ENCODE measurements at regions not wholly inside any gene's neighbourhood (a gene's known extent, or its start where the extent isn't known, plus 50 kb on each side); places are given as distances from the start of the nearest gene placed in this dataset.
"Not testable (repeated sequence)": the region's sequence is repeated elsewhere in the genome, so short reads cannot be mapped to it uniquely, and the experiment has no call there.

DNA sequence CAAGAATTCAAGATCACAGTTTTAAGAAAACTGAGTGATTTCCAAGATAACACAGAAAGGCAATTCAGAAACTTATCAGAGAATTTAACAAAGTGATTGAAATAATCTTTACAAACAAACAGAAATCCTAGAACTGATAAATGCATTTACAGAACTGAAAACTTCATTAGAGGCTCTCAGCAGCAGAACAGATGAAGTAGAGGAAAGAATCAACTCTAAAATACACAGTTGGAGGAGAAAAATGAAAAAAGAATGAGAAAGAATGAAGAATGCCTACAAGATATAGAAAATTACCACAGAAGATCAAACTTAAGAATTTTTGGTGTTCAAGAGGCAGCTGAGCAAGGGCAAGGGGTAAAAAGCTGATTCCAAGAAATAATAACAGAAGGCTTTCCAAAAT lies 168.8 kb downstream of the POLR2M start:
- DNase-seq (ENCODE audit: low read depth in 2 of 3, low spot score in 2 of 3) = no peak

DNA sequence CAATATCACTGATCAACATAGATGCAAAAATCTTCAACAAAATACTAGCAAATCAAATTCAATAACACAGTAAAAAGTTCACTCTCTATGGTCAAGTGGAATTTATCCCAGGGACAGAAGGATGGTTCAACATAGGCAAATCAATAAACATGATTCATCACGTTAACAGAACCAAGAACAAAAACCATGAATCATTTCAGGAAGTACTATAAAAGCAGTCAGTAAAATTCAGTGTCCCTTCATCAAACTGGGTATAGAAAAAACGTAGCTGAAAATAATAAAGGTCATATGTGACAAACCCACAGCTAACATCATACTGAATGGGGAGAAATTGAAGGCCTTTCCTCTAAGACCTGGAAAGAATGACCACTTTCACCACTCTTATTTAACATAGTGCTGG lies 172.1 kb downstream of the POLR2M start:
- no peak for DNase-seq (ENCODE audit: low read depth in 2 of 3, low spot score in 2 of 3)

DNA sequence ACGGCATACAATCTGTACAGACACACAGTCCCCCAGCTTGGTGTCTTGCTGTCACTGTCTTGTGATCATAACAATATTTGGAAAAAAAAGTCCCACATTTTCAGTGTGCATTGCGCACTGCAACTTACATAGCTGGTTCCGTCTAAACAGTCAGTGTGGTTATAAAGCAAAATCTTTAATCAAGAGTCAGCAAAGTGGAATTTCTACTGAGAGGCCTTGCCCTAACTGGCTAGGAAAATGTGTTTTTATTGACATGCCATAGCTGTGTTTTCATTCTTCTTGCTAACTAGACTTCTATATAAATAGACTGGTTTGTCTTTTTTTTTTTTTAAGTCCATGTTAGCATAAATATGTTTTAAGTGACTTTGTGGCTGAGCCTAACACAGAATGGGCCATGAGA lies 174.8 kb downstream of the POLR2M start:
- no peak for DNase-seq (ENCODE audit: low read depth in 2 of 3, low spot score in 2 of 3)

DNA sequence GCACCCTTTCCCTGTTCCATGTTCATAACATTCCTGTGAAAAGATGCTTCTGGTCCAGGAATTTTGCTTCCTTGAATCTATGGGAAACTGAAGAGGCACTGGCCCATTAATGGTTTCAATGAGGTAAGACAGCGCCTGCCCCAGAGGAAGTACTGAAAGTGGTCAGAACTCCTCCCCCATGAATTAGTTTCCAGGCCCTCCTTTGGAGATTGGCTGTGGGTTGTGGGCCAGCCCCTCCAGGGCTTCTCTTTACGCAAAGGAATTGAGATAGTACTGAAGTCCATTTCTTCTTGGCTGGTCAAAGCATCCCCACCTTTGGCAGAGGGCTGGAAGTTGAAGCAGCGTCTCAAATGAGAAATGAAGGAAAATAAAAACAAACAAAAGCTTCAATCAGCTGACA lies 175.5 kb downstream of the POLR2M start:
- no peak for DNase-seq (ENCODE audit: low read depth in 2 of 3, low spot score in 2 of 3)

DNA sequence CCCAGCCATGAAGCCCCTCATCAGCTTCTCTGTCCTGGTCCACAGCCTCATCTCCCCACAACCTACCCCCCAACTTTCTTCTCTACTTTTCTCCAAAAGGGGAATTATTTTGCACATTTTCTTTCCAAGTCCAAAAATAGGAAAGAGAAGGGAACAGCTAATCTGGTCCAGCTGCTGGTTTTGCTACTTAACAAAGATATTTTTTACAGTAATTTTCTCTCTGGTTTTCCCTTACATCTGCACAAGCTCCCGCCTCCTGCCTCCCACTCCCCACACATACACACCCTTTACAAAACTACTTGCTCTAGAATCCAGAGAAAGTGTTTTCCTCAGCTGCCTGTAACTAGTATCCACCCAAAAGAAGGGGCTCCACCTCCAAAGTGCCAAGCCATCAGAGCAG lies 177.2 kb downstream of the POLR2M start:
- no peak for DNase-seq (ENCODE audit: low read depth in 2 of 3, low spot score in 2 of 3)

DNA sequence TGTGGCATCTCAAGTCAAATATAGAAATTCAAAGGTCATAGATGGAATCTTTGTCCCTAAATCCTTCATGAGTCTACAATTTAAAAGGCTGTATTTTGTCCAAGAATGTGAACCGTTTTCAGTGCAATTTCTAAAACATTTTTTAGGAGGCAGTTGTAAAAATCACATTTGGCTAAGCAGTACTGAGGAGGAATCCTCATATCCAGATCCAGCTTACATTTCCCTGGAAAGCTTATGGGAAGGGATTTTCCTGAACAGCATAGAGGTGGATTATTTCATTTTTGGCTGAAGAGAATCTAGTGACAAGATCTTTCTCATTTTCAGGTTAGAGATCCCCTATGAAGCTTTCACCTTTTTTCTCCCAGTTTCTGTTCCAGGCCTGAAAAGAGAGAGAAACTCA lies 178.4 kb downstream of the POLR2M start:
- DNase-seq (ENCODE audit: low read depth in 2 of 3, low spot score in 2 of 3) = no peak

DNA sequence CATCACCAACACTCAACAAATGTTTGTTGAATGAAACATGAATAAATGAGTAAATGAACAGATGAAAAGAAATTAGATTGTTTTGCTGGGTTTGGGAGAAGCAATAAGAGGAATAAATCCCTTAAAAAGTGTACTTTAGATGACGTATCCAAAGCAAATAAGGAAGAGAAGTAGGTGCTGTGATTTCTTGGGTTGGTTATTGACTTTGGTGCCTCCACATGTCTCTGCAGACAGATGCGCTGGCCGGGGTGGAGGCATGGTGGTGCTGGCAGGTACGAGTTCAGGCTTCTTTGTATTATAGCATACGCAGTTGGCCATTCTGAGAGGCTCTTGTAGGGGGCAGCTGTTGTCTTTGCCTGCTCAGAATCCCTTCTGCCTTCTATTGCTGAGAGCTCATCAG lies 178.9 kb downstream of the POLR2M start:
- DNase-seq (ENCODE audit: low read depth in 2 of 3, low spot score in 2 of 3) = no peak

DNA sequence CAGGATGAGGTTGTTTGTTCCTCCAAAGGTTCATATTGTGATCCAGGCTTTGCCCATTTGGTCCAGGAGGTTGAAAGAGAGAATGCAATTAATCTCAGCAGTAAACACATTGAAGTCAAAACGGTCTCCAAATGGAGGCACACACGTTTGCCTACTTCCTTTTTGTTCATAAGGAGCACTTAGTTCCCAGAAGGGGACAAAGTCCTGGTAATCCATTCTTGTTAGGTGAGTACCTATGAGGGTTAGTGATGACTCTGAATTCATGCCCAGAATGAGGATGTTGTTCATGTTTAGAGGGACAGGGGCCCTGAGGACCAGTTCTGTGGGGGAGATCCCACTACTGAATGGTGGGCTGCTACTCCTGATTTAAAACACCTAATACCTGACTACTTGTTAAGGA lies 177.7 kb downstream of the ALDH1A2 start:
- DNase-seq (ENCODE audit: low read depth in 2 of 3, low spot score in 2 of 3) = no peak

DNA sequence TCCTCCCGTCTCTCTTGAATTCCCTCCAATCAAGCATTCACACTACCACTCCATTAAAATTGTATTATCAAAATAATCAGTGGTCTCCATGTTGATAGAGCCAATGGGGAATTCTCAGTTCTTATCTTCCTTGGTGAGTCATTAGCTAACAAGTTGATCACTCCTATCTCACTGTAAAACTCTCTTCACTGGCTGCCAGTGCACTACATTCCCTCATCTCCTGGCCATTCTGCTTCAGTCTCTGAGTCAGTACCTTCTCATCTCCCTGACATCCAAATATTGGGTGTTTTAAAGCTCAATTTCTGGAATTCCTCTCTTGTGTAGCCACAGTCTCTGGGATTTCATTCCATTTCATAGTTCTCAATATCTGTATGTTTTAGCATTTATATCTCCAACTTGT lies 175.2 kb downstream of the ALDH1A2 start:
- no peak for DNase-seq (ENCODE audit: low read depth in 2 of 3, low spot score in 2 of 3)

DNA sequence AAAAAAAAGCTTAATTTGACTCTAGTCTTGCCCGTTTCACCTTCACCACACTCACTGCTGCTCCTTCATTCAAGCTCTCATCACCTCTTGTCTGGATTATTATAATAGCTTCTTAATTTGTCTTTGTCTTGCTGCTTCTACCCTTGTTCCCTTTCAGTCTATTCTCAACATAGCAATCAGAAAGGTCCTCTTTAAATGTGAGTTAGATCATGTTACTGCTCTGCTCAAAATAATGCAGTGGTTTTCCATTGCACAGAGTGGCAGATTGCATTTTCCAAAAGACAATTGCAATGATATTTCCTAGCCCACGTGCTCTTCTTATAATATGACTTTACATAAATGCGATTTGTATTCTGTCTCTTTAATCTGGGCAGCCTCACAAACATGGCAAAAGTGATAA lies 174.6 kb downstream of the ALDH1A2 start:
- DNase-seq (ENCODE audit: low read depth in 2 of 3, low spot score in 2 of 3) = no peak

DNA sequence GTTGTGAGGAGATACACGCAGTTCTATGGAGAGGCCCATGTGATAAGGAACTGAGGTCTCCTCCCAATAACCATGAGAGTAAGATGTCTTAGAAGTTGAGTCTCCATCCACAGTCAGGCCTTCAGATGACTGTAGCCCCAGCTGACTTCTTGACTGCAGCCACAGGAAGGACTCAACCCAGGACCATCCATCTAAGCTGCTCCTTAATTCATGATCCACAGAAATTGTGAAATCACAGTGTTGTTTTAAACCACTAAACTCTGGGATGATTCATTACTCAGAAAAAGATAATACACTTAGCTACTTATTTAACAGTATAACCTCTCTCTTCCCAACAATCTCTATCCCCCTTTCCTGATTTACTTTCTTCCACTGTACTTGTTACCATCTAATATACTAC lies 173.3 kb downstream of the ALDH1A2 start:
- no peak for DNase-seq (ENCODE audit: low read depth in 2 of 3, low spot score in 2 of 3)

DNA sequence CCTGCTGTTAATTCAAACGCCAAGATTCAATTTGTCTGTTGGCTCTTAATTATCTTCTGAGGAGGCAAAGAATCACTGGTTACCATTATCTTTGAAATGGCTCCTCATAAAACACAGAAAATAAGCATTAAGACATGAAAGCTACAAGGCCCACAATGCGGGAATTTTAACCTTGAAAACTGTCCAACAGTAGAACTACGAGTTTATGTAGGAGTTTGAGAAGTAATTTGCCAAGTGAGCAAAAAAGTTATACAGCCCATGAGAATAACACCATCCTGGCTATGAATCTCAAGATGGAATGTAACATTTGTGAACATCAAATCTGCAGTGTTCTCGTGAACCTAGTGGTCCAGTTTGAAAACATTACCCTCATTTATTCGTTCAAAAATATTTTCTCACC lies 172.5 kb downstream of the ALDH1A2 start:
- DNase-seq (ENCODE audit: low read depth in 2 of 3, low spot score in 2 of 3) = no peak

DNA sequence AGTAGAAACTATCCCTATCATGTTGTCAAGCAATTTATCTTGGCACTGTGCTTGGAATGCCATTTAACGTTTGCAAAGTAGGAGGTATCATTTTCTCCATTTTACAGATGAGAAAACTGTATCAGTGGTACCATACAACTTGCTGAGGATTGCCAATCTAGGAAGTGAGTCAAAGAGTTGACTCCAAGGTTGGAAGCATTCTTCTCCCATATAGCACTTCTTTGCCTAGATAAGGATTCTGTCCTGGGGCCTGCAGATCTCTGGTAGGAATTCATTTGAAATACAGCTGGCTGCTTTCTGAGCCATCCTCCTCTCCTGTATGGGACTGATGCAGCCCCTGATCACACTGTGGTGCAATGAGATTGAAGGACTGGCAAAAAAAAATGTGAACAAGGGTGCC lies 170.2 kb downstream of the ALDH1A2 start:
- DNase-seq (ENCODE audit: low read depth in 2 of 3, low spot score in 2 of 3) = no peak

DNA sequence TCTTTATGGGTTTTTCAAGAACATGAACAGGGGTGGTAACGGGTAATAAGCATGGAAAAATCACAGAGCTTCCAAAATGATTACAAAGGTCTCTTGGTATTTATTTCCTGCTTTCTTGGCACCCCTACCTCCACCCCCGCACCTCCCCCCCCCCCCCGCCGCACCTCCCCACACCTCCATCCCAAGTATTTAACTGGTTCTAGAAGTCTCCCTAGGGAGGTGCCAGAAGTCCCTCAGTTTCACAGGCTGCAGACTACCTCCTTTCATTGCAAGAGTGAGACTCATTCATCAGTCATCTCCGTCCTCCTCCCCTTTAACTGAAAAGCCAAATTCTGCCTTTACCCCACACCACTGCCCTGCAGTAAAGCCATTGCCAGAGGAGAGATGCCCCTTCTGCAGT lies 169.4 kb downstream of the ALDH1A2 start:
- no peak for DNase-seq (ENCODE audit: low read depth in 2 of 3, low spot score in 2 of 3)

DNA sequence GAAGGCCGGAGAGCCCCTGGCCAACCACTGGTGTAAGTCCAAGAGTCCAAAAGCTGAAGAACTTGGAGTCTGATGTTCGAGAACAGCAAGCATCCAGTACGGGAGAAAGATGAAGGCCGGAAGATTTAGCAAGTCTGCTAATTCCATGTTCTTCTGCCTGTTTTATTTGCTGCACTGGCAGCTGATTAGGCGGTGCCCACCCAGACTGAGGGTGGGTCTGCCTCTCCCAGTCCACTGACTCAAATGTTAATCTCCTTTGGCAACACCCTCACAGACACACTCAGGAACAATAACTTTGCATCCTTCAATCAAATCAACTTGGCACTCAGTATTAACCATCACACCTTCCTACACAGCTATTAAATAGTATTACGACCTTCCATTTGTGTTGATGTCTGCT lies 168.6 kb downstream of the ALDH1A2 start:
- not testable (repeated sequence) for DNase-seq (ENCODE audit: low read depth in 2 of 3, low spot score in 2 of 3)

DNA sequence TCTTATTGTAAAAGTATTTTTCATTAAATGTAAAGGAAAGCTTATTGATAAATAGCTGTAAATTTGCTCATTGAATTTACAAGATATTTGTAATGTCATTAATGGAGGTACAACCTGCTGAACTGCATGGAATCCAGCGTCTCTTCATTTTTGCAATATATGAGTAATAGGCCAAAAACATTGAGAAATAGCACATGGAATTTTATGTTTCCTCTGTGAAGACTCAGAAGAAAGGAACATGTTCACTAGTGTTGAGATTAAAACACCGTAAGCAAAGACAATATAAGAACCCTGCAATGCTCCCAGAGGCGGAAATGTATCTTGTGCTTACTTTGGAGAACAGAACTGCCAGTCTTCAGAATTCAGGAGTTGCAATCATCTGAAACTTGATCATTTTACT lies 167.6 kb downstream of the ALDH1A2 start:
- DNase-seq (ENCODE audit: low read depth in 2 of 3, low spot score in 2 of 3) = no peak

DNA sequence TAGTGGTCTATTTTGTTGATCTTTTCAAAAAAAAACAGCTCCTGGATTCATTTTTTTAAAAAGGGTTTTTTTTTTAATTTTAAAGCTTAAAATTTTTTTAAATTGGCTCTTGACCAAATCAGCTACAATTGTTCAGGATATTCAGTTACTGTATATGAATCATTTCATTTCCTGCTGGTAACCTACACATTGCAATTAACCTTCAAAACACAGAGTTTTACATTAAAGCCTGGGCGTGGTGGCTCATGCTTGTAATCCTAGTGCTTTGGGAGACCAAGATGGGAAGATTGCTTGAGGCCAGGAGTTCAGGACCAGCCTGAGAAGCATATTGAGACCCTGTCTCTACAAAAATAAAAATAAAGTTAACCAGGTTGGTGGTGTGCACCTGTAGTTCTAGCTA lies 163.4 kb downstream of the ALDH1A2 start:
- no peak for DNase-seq (ENCODE audit: low read depth in 2 of 3, low spot score in 2 of 3)

All from activated CD8-positive, alpha-beta memory T cell treated with anti-CD3 and anti-CD28 coated beads for 48 hours (primary cell).